K562 (cell line): ENCODE measurements at regions not wholly inside any gene's neighbourhood (a gene's known extent, or its start where the extent isn't known, plus 50 kb on each side); places are given as distances from the start of the nearest gene placed in this dataset.

Source experiments
- ATAC-seq: fragments of 200-7000 bp; cut with Tn5 transposase; 3 replicates; pipeline ENCODE4 v1.9.1; 2020; ENCODE audit warnings: moderate library complexity
- BruUV-seq: library from RNA; stranded (reverse); fragments of 400-500 nt; replicated peaks from 2 replicates; lab custom pipeline; 2021; lab: Mats Ljungman, UMichigan
- CTCF ChIA-PET: fragments of 300-600 bp; formaldehyde crosslinking; extraction: SDS; loops from one replicate; lab custom pipeline; 2021; ENCODE audit warnings: low intra/inter-chr PET ratio; lab: Yijun Ruan, JAX
- POLR2A ChIA-PET: fragments of 300-600, 350-650 bp; sonication (Branson Sonifier 250); formaldehyde crosslinking; extraction: SDS; loops from one replicate; lab custom pipeline; 2021; ENCODE audit warnings: antibody characterized with exemption, inconsistent platforms; lab: Yijun Ruan, JAX
- DNase-seq, 4 experiments: peaks; one replicate each; pipeline versions ENCODE4 v3.0.0 to v3.0.0-alpha.2; 2011 to 2018; ENCODE audit warnings: low spot score in 3 of 4, mixed read lengths in 3 of 4; ENCODE audit errors: extremely low read depth in 1 of 4
- FAIRE-seq: peaks from 2 replicates; lab custom pipeline; 2011; peaks lifted over from hg19 to GRCh38; lab: Jason Lieb, UNC
- H2AFZ ChIP-seq: 2 replicates; pipeline ENCODE4 v1.6.0; 2011; ENCODE audit warnings: low read depth, low read length, control low read depth, inconsistent platforms
- H3K27ac ChIP-seq: fragments of 200-600 bp; 3 replicates; pipeline ENCODE4 v1.8.0; 2011; ENCODE audit warnings: low read depth, mild to moderate bottlenecking, control low read depth, inconsistent platforms, low read length, moderate library complexity, mixed read lengths; ENCODE audit errors: extremely low read depth
- H3K27me3 ChIP-seq, 2 experiments: fragments of 300-600 bp in 1 of 2; 2 replicates in 1 of 2; 3 replicates in 1 of 2; pipeline versions ENCODE4 v1.6.0 to v1.8.0; 2011; ENCODE audit warnings: inconsistent platforms in 2 of 2, low read length in 2 of 2, mild to moderate bottlenecking in 1 of 2, mixed read lengths in 1 of 2, moderate library complexity in 1 of 2; ENCODE audit not compliant: control insufficient read depth in 2 of 2, insufficient read depth in 2 of 2
- H3K36me3 ChIP-seq: fragments of 300-600 bp; 3 replicates; pipeline ENCODE4 v1.8.0; 2011; ENCODE audit warnings: mild to moderate bottlenecking, low read length, inconsistent platforms; ENCODE audit not compliant: control insufficient read depth, insufficient read depth
- H3K4me1 ChIP-seq, 2 experiments: fragments of 200-600 bp in 1 of 2; replicated peaks in 1 of 2; 2 replicates in 1 of 2; 3 replicates in 1 of 2; pipeline versions ENCODE4 v1.5.1 to v1.8.0; 2011; ENCODE audit warnings: inconsistent platforms in 2 of 2, low read length in 2 of 2, mild to moderate bottlenecking in 1 of 2, mixed read lengths in 1 of 2, moderate library complexity in 1 of 2; ENCODE audit not compliant: control insufficient read depth in 2 of 2, insufficient read depth in 2 of 2
- H3K4me2 ChIP-seq: 2 replicates; pipeline ENCODE4 v1.6.1; 2011; ENCODE audit warnings: low read length, control low read depth, inconsistent platforms, mixed read lengths; ENCODE audit not compliant: insufficient read depth
- H3K4me3 ChIP-seq: fragments of 200-600 bp; sonication (generic), shearing (Covaris generic); 2 replicates; pipeline ENCODE4 v1.5.1; 2016; ENCODE audit warnings: control low read depth, inconsistent platforms
- H3K79me2 ChIP-seq: fragments of 200-600 bp; 3 replicates; pipeline ENCODE4 v1.8.0; 2011; ENCODE audit warnings: low read length, inconsistent platforms; ENCODE audit not compliant: control insufficient read depth, insufficient read depth
- H3K9ac ChIP-seq, 2 experiments: 2 replicates each; pipeline versions ENCODE4 v1.6.0 to v1.6.1; 2011; ENCODE audit warnings: low read depth in 2 of 2, low read length in 2 of 2, control low read depth in 1 of 2, inconsistent platforms in 1 of 2, mild to moderate bottlenecking in 1 of 2, mixed read lengths in 1 of 2; ENCODE audit not compliant: insufficient read depth in 1 of 2
- H3K9me1 ChIP-seq: one replicate; pipeline ENCODE4 v1.6.0; 2011; ENCODE audit warnings: inconsistent platforms, mild to moderate bottlenecking, low read length, moderate library complexity; ENCODE audit not compliant: control insufficient read depth, insufficient read depth
- H3K9me3 ChIP-seq: replicated peaks from 2 replicates; pipeline ENCODE4 v1.5.1; 2011; ENCODE audit warnings: low read depth, low read length, inconsistent platforms; ENCODE audit not compliant: control insufficient read depth, insufficient read depth
- H4K20me1 ChIP-seq: replicated peaks from 2 replicates; pipeline ENCODE4 v1.6.1; 2011; ENCODE audit warnings: low read length, inconsistent platforms, mixed read lengths; ENCODE audit not compliant: control insufficient read depth, insufficient read depth
- ARHGAP35 ChIP-seq: fragments of 450-650 bp; IDR thresholded peaks from 2 replicates; pipeline ENCODE4 v1.6.1; 2018; ENCODE audit not compliant: partially characterized antibody
- GTF2A2 ChIP-seq: IDR thresholded peaks from 2 replicates; pipeline ENCODE4 v1.6.1; 2016; ENCODE audit warnings: mild to moderate bottlenecking, missing genetic modification characterization, missing compliant biosample characterization
- POLR2B ChIP-seq: fragments of 450-650 bp; IDR thresholded peaks from 2 replicates; pipeline ENCODE4 v1.6.1; 2018; ENCODE audit warnings: low read depth; ENCODE audit not compliant: partially characterized antibody
- TEAD2 ChIP-seq: fragments of 450-650 bp; IDR thresholded peaks from 2 replicates; pipeline ENCODE4 v1.6.1; 2016; ENCODE audit warnings: missing genetic modification characterization, control low read depth, missing compliant biosample characterization
- ZNF134 ChIP-seq: fragments of 250-450 bp; sonication (Bioruptor Pico); conservative IDR thresholded peaks from 2 replicates; pipeline ENCODE4 v1.4.0; 2020
- WGBS: fragments of 100-300 bp; shearing (Covaris generic); methylation state at CpG from one replicate; pipeline ENCODE4 v1.1.6; 2016; ENCODE audit warnings: low coverage, mixed read lengths; ENCODE audit not compliant: insufficient coverage; ENCODE audit errors: missing lambda C conversion rate; 5-methylcytosine and 5-hydroxymethylcytosine counted together
- in situ Hi-C: fragments of 300-500 bp; cut with MboI; formaldehyde crosslinking; loops from 4 replicates; pipeline ENCODE4 v1.15.0; 2018; ENCODE audit warnings: inconsistent platforms, mixed read lengths
- intact Hi-C: fragments of 100-400 bp; cut with micrococcal nuclease; formaldehyde crosslinking; loops from 2 replicates; pipeline ENCODE4 v1.14.2; 2022
- TF ChIP-seq, protein P1 (sequence below): IDR thresholded peaks from 2 replicates; pipeline ENCODE4 v1.6.1; 2016; ENCODE audit warnings: missing genetic modification characterization, missing compliant biosample characterization

DNA sequence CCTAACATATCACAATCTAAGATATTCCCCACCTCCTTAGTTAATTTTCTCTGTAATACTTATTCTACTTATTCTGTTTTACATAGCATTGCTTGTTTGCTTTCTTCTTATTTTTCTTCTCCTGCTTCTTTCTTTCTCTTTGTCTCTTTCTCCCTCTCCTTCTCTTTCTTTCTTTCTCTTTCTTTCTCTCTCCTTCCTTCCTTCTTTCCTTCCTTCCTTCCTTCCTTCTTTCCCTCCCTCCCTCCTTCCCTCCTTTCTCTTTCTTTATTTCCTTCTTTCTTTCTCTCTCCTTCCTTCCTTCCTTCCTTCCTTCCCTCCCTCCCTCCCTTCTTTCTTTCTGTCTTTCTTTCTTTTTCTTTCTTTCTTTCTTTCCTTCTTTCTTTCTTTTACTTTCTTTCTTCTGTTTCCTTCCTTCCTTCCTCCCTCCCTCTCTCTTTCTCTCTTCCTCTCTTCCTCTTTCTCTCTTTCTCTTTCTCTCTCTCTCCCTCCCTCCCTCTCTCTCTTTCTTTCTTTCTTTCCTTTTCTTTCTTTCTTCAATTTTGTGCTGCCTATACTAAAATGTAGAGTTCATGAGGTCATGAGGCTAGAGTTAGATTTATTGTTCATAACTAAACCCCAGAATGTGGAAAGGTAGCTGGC, 445.4 kb downstream of the GATA3 start:
- Histone ChIP-seq H3K9me3 (no peaks in the 10 kb centered on the region), H3K4me1 (no peaks in the 10 kb centered on the region), H3K4me2 (no peak overlapping the region), H3K9me1 (no peaks in the 10 kb centered on the region), H3K79me2 (no peaks in the 10 kb centered on the region), H3K27me3 (no peaks in the 10 kb centered on the region), H3K9ac (no peak overlapping the region), H3K36me3 (no peaks in the 10 kb centered on the region), H4K20me1 (no peaks in the 10 kb centered on the region), H3K27ac (no peak overlapping the region), H2AFZ (no peak overlapping the region), H3K4me3 (no peak overlapping the region)
- ChIA-PET POLR2A (no interaction called here), CTCF (no interaction called here)
- BruUV-seq, result no TSS peak
- in situ Hi-C loops (no loop called here), intact Hi-C loops (no loop called here)
- no peak for TF ChIP-seq POLR2B
- TF ChIP-seq, protein P1, sequence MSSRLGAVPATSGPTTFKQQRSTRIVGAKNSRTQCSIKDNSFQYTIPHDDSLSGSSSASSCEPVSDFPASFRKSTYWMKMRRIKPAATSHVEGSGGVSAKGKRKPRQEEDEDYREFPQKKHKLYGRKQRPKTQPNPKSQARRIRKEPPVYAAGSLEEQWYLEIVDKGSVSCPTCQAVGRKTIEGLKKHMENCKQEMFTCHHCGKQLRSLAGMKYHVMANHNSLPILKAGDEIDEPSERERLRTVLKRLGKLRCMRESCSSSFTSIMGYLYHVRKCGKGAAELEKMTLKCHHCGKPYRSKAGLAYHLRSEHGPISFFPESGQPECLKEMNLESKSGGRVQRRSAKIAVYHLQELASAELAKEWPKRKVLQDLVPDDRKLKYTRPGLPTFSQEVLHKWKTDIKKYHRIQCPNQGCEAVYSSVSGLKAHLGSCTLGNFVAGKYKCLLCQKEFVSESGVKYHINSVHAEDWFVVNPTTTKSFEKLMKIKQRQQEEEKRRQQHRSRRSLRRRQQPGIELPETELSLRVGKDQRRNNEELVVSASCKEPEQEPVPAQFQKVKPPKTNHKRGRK (tag), result peak; percentile 80
- no peak for TF ChIP-seq ARHGAP35
- FAIRE-seq, result no peak
- DNase-seq, result no peak
- no peak for ATAC-seq

DNA sequence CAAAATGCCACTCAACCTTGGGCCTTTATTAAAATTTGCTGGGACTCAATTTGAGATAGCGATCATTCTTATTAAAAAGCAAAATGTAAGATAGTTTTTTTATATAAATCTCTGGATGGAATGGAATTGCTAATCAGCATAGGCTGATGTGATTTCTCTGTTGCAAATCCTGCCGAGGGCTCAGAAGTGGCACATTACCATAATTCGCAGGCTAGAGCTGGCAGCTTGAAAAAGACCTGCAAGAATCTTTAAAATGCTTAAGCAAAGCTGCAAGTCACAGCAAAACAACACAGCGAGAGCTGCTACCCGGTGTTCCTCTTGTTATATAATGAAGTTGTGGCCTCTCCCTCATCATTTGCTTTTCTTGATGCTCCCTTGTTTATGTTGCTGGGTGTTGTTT, 448.1 kb downstream of the GATA3 start:
- CTCF ChIA-PET, result no interaction called here
- Histone ChIP-seq H3K79me2 (no peaks in the 10 kb centered on the region), H3K9ac (no peak overlapping the region), H4K20me1 (no peaks in the 10 kb centered on the region), H3K4me2 (no peak overlapping the region), H2AFZ (no peak overlapping the region), H3K27me3 (no peaks in the 10 kb centered on the region), H3K27ac (no peak overlapping the region), H3K36me3 (no peaks in the 10 kb centered on the region), H3K4me3 (no peak overlapping the region), H3K9me3 (no peaks in the 10 kb centered on the region), H3K9me1 (no peaks in the 10 kb centered on the region), H3K4me1 (no peaks in the 10 kb centered on the region)
- DNase-seq, result no peak
- in situ Hi-C loops, result no loop called here
- no peak for ATAC-seq
- BruUV-seq, result no TSS peak
- POLR2A ChIA-PET, result no interaction called here
- TF ChIP-seq TEAD2 (tag), result no peak
- TF ChIP-seq GTF2A2 (tag), result no peak
- TF ChIP-seq ZNF134, result no peak
- WGBS, result 0% methylated on average over 5 of the region's 5 CpGs
- intact Hi-C loops, result no loop called here
- FAIRE-seq, result no peak
